Pulmonary artery endothelial cell (primary cell): ENCODE measurements at regions not wholly inside any gene's neighbourhood (a gene's known extent, or its start where the extent isn't known, plus 50 kb on each side); places are given as distances from the start of the nearest gene placed in this dataset.
"Not testable (repeated sequence)": the region's sequence is repeated elsewhere in the genome, so short reads cannot be mapped to it uniquely, and the experiment has no call there.

Experiments used
- DNase-seq: peaks from one replicate; pipeline ENCODE4 v3.0.0-alpha.2; 2011; ENCODE audit warnings: low read depth, low spot score

DNA sequence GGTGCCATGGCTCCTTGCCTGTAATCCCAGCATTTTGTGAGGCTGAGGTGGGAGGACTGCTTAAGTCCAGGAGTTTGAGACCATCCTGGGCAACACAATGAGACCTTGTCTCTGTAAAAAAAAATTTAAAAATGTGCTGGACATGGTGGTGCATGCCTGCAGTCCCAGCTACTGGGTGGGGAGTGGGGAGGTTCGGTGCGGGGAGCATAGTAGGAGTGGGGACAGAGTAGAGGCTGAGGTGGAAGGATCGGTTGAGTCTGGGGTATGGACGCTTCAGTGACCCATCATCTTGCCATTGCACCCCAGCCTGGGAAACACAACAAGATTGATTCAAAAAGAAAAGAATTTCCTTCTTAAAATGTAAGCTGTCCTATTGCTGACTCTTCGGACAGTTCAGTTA is 1490.0 kb upstream of the GBE1 start:
- DNase-seq: no peak

DNA sequence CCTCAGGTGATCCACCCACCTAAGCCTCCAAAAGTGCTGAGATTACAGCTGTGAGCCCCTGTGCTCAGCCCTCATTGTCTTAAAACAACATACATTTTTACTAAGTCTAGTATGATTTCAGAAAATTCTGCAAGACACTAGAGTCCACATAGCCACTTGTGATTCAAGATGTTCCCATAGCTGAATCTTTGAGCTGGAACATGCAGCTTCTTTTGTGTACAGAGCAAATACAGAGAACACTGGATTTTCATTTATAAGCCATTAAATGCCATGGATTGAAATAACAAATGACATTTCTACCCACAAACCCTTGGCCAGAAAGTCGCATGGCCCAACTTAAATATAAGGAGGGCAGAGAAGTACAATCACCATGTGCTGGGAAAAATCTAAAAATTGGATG is 1489.2 kb upstream of the GBE1 start:
- no peak for DNase-seq

DNA sequence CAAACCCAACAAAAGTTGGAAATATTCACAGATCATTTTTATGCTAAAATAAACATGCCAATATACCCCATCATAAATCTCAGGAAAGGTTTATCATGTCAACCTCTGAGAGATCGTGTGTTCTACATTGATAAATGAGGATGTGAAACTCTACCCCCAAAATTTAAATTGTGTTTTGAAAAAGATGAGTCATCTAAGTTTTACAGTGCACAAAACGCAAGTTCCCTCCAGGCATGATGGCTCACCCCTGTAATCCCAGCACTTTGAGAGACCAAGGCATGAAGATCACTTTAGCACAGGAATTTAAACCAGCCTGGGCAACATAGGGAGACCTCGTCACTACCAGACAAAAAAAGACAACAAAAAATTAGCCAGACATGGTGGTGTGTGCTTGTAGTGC is 1487.0 kb upstream of the GBE1 start:
- DNase-seq: no peak

DNA sequence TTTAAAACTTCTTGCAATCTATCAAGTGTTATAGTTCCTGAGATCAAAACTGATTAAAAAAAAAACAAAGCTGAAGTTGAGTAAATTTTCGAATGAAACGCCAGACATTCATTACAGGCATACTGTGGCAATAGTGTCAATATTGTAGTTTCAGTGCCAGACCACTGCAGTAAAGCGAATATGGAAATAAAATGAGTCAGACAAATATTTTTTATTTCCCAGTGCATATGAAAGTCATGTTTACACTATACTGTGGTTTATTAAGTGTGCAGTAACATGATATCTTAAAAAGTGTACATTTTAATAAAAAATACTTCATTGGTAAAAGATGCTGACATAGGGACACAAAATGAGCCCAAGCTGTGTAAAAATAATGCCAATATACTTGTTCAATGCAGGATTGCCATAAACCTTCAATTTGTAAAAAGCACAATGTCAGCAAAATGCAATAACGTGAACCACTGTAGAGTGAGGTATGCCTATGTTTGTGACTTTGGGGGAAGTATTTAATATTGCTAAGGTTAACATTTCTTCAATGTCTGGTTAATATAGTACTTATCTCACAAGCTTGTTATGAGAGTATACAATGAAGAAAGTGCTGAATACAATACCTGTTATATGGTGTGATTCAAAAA is 1473.9 kb upstream of the GBE1 start:
- DNase-seq: no peak

DNA sequence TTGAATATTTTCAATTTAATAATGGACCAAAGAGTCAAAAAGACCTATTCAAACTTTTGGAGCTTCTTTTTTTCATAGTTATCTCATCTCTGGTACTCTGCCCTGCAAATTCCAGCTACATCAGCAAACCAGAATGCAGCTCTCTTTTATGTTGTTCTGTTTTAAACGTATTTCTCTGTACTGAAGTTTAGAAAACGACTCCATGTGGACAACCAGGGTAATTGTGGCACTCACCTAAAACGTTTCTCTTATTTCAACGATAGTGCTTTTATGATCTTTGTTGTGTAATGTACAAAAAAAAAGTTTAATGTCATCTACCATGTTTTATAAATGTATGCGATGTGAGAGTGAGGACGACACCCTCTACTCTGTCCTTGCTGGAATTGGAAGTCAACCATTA is 1472.3 kb upstream of the GBE1 start:
- no peak for DNase-seq

DNA sequence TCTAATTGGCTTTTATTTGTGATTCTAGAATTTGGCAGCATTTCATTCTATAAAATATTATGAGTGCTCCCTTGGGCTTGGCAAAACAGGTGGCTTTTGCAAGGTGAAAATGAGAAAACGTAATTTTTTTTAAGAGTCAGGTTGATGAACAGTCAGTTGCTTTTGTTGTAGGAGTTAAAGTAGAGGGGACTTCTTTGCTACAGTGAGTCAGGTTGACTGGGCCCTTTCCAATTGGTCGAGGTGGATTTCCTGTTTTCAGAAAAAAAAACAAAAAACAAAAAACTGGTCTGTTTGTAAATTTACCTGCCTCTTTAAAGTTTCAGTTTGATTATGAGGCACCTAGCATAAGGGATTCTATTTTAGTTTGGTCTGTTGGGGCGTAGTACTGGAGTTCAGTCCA is 1469.4 kb upstream of the GBE1 start:
- DNase-seq: no peak

DNA sequence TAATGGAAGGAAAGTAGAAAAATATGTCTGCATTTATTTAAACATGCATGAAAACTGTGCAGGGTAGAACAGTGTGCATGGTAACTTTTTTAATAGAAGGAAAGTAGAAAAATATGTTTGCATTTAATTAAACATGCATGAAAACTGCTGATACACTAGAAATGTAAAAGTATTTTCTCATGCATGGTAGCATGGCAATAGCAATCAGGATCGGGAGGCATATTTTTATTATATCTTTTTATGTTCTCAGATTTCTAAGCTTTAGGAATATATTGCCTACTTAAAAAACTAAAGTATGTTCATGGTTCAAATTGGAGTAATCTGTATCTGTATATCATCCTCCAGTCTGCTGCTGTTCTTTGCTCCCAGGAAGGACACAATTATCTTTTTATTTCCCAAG is 1468.9 kb upstream of the GBE1 start:
- no peak for DNase-seq

DNA sequence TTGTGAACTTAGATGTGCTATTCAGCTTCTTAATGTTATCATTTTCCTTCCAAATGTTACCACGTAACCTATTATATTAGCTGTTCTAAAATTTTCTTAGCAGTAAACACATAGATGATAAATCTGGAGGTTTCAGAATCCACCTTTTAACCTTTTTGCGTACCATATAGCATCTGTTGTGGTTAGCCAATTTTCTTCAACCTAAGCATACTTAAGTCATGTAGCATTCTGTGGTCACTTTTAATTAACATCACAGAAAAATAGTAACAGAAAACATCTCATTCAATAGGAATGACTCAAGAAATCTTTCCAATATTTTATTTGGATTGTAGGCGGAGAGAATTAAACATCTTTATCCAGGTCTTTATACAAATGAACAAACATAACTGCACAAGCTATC is 1465.3 kb upstream of the GBE1 start:
- DNase-seq: no peak

DNA sequence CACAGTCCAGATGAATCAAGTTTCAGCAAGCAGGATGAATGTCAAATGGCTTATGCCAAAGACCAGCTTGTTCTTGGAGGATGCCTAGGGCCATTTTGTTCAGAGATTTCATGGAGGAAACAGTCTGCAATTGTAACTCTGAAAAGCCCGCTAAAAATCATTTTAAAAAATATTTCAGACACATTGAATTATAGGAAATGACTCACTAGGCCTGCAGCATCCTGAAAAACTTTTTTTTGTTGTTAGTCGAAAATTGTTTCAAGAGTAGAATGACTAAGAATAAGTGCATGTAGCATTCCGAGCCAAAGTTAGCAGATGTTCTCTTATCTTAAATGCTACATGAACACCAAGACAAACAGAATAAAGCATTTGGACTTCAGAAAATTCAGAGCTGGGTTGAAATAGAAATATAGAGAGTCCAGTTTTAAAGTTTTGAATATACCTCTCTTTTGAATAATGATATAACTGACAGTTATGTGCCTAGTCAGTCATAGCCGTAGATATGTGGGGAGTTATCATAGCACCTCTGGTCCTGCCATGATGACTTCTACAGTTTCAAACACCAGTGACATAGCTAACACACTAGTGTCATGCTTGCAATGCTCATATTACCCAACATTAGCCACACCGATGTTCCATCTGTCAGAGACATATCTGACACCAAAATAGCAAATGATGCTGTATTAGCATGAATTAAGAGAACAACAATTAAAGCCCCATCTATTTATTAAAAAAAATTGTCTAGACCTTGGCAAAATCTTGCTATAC is 1462.8 kb upstream of the GBE1 start:
- DNase-seq: peak; percentile 88

DNA sequence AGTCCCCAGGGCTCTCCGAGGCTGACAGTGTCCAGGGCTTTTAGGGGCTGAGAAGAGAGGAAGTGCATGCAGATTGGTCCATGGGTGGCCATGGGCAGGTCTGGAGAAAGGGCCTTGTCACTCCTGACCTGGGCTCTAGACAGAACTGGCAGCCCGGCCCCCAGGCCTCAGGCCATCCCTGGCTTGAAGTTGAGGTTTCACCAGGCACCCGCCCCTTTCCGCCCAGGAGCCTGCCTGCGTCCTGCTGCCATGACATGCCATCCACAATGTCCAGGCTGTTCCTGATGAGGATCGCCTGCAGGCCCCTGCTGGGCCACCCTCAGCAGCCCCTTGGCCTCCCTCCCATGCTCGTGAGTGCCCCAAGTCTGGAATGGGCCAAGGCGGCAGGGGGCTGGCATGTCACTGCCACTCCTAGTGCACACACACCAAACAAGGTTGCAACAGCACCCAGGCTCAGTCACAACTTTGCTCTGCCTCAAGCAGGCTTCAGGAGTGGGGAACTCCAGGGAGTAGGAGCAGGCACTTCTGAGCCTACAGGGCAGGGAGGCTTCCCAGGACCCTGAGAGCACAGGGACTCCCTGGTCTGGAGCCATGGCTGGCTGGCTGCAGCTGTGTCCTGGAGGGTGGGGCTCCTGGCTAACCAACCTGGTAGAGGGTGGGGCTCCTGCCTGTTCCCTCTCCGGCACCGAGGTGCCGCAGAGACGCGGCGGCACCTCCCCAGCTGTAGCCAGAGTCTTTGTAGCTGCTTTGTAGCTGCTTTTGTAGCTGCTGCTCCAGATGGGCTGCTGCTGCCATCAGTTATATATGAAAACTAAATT is 1457.1 kb upstream of the GBE1 start:
- DNase-seq: no peak

DNA sequence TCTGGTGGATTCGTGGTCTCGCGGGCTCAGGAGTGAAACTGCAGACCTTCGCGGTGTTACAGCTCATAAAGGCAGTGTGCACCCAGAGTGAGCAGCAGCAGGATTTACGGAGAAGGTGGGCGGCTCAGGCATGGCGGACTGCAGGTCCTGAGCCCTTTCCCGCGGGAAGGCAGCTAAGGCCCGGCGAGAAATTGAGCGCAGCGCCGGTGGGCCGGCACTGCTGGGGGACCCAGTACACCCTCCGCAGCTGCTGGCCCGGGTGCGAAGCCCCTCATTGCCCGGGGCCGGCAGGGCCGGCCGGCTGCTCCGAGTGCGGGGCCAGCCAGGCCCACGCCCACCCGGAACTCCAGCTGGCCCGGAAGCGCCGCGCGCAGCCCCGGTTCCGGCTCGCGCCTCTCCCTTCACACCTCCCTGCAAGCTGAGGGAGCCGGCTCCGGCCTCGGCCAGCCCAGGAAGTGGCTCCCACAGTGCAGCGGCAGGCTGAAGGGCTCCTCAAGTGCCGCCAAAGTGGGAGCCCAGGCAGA is 1456.2 kb upstream of the GBE1 start:
- not testable (repeated sequence) for DNase-seq

DNA sequence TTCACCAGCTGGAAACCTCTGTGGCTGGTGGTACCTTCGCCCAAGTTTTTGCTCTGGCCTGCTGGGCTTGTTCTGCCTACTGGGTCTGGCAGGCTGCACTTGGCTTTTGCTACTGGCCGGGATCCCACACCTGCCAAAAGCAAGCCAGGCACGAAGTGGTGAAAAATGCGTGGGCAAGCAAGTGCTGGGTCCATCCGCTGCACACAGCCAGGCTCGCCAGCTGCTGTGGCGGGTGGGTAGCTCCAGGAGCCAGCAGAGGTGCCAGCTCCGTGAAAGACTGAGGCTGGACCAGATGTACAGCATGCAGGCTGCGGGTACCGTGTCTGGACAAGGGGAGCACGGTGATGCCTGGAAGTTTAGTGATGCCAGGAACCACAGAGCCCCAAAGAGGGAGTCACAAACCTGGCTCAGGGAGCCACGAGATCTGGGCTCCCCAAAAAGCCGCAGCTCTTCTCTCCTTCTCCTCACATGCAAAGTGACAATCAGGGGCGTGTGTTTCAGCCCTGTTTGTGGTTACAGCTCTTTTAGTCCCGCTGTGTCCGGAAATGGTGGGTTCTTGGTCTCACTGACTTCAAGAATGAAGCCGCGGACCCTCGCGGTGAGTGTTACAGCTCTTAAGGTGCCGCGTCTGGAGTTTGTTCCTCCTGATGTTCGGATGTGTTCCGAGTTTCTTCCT is 1455.6 kb upstream of the GBE1 start:
- no peak for DNase-seq

DNA sequence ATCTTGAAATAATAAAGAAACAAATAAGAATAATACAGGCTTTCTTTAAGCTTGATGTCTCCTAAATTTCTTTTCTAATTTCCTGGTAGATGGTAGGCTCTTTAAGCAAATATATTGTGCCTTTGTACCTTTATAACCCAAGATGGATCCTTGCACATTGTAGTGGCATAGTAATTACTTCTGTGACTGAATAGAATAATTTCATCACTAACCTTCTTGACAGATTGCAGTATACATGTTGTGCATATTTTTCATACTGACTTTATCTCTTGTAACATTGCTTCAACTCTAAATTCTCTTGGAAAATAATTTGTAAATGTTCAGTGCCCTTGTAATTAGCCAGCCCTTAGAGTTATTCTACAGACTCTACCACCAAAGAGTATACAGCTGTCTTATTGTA is 1433.8 kb upstream of the GBE1 start:
- DNase-seq: no peak

DNA sequence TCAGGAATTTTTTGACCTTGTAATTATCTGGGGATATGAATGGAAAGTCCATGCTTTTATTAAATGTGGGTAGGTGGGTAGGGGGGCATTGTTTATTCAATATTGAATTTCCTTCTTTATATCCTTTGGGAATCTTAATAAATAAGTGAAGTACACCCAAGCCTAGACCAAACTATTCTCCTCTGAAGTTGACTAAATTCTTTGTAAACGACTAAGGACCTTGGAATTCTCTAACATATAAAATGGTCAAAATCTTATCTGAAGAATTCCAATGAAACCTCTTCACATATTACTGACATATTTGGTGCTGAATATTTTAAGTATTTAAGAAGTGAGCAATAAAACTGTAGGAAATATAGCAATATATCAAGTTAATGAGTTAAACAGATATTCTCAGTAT is 1432.1 kb upstream of the GBE1 start:
- no peak for DNase-seq

DNA sequence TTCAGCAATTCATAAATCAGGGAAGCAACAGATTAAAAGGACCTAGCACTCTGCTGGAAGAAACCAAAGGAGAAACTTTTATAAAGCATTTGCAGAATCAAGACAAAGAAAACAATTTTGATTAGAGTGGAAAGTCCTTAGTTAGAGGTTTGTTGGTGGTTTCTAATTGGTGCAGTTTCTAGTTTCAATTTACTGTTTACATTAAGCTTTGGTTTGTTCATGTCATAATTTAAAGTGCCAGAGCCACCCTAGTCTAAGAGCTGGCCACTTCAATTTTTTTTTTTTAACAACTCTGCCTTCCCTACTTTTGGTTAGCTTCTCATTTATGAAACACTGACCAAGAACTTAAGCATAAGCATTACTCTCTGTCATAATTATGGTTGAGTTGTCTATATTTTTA is 1428.2 kb upstream of the GBE1 start:
- DNase-seq: no peak

DNA sequence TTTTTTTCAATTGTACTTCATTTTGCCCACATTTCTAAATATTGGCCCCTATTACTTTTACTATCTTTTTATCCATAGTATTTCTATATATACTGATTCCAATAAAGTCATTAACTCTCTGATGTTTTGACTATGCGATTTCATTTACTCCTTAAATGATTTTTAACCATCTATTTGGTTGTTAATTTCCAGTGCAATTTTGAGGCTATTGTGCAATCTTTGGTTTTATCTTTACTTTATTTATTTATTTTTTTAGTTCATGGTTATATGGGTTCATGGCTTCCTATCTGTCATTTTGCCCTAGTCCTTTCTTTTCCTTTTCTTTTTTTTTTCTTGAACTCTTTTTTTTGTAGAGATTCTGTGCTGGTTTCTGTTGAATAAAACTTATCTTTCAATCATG is 1408.0 kb upstream of the GBE1 start:
- no peak for DNase-seq

DNA sequence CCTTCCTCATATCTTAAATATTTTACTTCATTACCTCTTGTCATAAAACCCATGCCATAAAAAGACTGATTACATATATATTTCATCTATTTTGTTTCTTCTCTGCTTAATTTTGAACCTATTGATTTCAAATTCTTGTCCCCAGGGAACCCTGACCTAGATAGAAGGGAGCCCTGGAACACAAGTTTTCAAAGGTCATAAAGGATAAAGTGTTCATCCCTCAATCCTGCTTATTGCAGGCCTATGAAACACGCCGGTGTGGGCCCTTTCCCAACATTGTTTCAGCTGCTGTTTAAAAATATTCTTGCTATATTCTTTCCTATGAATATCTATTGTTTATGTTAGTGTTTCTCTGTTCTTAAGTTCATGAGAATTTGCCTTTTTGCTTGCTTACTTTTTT is 1389.5 kb upstream of the GBE1 start:
- DNase-seq: no peak

DNA sequence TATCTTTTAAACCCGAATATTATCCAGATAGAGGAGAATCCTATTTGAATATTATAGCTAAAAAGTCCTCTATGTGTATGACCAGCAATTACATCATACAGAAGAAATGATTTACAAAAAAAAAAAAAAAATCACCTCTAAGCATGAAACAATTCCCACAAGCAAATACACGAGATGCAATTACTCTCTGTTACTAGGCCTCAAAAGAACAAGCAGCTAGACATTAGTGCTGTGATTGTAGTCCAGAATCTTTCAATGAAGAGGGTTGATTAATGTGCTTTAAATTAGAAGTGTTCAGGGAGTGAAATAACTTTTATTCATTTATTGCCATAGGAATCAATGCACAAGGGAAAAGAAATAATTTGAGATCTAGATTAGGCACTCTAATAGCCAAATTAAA is 1379.5 kb upstream of the GBE1 start:
- no peak for DNase-seq

DNA sequence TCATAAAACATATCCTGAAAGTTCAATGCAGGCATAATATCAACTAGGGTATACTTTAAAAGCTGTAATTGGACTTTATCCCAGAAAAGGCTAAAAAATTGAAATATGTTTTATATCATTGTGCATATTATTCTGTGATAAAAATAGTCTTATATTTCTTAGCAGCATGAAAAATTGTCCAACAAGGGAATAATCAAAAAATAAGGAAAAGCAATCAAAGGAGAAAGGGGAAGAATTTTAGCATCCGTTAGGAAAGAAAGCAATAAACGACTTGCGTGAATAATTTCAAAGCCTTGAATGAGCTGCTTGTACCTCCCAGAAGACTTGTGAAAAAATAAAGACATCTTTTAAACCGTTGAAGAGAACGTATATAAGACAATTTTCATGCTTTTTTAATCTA is 1369.8 kb upstream of the GBE1 start:
- DNase-seq: no peak

DNA sequence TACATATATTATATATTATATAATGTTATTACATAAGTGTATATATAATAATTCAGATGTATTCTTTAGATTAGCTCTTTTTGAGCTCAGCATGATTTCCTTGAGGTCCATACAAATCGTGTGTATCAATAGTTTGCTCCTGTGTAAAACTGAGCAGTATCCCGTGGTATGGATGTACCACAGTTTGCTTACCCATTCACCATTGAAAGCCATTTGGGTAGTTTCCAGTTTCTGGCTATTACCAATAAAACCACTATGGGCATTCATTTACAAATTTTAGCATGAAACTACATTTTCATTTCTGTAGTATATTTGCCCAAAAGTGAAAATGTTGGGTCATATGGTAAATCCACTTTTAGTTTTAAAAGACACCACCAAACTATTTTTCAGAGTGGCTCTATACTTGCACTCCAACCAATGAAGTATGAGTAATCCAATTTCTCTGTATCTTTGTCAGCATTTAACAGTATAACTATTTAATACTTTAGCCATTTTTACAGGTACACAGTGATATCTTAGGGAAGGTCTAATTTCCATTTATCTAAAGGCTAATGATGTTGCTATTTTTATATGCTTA is 1361.4 kb upstream of the GBE1 start:
- DNase-seq: no peak

DNA sequence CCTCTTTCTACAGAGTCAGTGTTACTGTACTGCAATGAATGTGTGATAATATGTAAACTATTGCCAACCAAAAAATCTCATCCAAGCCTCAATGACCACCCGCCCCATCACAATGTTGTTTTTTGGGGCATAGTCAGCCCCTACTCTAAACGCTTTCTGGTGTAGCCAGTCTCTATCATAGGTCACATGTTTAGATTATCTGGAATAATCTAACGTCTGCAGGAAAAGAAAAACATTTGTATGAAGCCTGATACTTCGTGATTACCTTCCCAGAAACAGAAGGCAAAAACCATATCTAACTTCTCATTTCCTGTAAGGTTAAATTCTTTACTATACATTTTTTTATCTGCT is 1331.8 kb upstream of the GBE1 start:
- DNase-seq: no peak
